ENCODE measurements at regions not wholly inside any gene's neighbourhood (a gene's known extent, or its start where the extent isn't known, plus 50 kb on each side); places are given as distances from the start of the nearest gene placed in this dataset.

DNA sequence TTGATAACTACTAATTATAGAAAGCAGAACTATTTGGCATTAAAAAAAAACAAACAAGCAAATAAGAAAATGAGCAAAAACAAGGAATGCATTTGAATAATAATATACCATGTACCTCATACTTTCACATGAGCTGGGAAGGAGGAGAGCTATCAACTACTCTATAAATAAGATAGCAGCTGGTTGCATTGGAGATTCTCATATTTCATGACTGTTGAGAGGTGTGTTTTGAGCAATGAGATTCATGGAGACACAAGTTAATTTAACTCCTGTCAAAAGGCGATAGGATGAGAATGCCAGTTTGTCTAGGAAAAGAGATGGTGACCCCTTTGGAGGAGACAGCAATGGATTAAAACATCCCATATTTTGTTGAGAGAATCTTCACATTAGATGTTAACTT, 348.8 kb upstream of the SPTLC3 start:
- no peak for DNase-seq (ENCODE audit: low spot score)
- Histone ChIP-seq H3K4me3 (no peak overlapping the region), H3K27ac (no peak overlapping the region)
- TF ChIP-seq, protein P1, sequence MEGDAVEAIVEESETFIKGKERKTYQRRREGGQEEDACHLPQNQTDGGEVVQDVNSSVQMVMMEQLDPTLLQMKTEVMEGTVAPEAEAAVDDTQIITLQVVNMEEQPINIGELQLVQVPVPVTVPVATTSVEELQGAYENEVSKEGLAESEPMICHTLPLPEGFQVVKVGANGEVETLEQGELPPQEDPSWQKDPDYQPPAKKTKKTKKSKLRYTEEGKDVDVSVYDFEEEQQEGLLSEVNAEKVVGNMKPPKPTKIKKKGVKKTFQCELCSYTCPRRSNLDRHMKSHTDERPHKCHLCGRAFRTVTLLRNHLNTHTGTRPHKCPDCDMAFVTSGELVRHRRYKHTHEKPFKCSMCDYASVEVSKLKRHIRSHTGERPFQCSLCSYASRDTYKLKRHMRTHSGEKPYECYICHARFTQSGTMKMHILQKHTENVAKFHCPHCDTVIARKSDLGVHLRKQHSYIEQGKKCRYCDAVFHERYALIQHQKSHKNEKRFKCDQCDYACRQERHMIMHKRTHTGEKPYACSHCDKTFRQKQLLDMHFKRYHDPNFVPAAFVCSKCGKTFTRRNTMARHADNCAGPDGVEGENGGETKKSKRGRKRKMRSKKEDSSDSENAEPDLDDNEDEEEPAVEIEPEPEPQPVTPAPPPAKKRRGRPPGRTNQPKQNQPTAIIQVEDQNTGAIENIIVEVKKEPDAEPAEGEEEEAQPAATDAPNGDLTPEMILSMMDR (IDR thresholded peaks at IDR 0.05): no peak

DNA sequence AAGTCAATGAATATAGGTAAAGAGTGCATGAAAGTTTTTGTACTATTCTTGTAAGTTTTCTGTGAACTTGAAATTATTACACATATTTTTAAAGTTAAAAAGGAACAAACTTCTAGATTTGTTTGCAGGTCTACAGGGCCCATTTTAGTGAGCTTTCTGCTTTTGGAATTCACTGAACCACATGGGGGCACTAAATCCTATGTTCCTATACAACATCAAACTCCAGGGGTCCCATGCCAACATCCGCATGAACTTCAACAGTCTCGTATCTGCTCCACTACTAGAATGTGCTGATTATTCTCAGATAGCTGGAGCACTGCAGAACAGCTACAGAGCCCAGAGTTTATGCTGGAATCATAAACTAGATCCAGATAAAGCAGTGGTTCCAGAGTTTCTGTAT, 347.9 kb upstream of the SPTLC3 start:
- no peak overlapping the region for H3K27ac ChIP-seq
- no peak overlapping the region for H3K4me3 ChIP-seq
- TF ChIP-seq, protein P1 (IDR thresholded peaks at IDR 0.05): no peak
- no peak for DNase-seq (ENCODE audit: low spot score)

DNA sequence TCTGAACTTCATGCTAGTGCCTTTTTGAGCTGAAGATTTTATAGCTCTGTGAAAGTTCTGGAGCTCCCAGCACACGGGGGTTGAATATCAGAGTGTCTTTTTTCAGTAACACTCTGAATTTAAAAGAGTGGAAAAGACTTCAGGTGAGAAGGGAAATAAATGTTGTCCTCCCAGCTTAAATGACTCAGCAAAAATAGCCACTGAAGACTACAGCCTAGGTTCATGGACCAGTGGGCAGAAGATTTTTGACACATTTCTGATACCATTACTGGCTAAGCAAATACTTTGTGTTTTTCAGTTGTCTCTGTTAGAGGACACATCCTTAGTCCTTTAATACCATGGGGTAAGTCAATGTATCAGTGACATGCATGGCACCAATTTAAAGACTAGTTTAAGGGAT, 338.5 kb upstream of the SPTLC3 start:
- no peak for DNase-seq (ENCODE audit: low spot score)
- H3K27ac ChIP-seq: no peak overlapping the region
- TF ChIP-seq, protein P1 (IDR thresholded peaks at IDR 0.05): no peak
- H3K4me3 ChIP-seq: no peak overlapping the region

DNA sequence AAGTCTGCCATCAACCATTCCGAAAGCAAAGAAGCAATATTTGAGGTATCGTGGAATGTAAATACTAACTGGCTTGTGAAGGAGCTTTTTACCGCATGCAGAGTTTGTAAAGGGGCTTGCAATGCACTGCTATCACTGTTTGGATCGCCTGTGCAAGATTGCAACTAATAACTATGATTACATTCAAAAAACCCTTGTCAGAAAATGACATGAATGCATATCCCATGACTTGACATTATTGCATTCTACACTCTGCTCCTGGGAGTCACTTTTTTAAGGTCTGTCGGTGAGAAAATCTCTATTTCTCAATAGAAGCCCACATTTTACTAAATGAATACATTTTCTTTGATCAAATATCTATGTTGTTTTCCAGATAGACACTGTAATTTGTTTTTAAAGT, 335.4 kb upstream of the SPTLC3 start:
- no peak for DNase-seq (ENCODE audit: low spot score)
- TF ChIP-seq, protein P1 (IDR thresholded peaks at IDR 0.05): no peak
- Histone ChIP-seq H3K27ac (no peak overlapping the region), H3K4me3 (no peak overlapping the region)

DNA sequence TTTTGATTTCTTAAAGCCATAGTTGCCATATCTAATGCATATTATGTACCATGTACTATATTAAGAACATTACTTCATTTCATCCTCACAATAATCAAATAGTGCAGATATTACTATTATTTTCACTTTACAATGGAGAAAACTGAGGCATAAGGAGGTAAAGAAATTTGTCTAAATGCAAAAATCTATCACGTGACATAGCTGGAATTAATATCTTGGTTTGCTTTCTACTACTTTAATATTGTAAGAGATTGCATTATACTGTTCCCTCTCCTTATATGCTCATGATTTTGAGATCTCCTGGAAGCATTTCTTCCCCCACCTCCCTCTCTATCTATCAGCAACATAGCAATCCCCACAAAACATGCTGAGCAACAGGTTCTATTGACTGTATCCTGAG, 330.8 kb upstream of the SPTLC3 start:
- Histone ChIP-seq H3K27ac (no peak overlapping the region), H3K4me3 (no peak overlapping the region)
- TF ChIP-seq, protein P1 (IDR thresholded peaks at IDR 0.05): no peak
- no peak for DNase-seq (ENCODE audit: low spot score)

DNA sequence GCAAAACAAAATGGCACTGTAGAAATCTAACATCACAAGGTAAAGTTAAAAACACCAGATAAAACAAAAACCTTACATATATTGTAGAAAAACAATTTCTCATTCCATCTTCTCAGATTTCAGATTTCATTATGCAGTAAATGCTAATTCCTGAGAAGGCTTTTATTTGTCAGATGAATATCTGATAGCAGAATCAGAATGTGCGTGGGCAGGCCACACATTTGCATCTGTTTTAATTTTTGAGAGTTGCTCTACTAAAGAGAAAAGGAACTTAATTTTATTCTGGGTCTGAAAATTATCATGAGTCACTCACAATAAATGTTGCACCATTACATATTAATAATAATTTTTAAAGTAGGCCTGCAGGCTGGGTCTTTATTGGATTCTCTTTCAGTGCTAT, 329.3 kb upstream of the SPTLC3 start:
- Histone ChIP-seq H3K27ac (no peak overlapping the region), H3K4me3 (no peak overlapping the region)
- no peak for DNase-seq (ENCODE audit: low spot score)
- TF ChIP-seq, protein P1 (IDR thresholded peaks at IDR 0.05): no peak

DNA sequence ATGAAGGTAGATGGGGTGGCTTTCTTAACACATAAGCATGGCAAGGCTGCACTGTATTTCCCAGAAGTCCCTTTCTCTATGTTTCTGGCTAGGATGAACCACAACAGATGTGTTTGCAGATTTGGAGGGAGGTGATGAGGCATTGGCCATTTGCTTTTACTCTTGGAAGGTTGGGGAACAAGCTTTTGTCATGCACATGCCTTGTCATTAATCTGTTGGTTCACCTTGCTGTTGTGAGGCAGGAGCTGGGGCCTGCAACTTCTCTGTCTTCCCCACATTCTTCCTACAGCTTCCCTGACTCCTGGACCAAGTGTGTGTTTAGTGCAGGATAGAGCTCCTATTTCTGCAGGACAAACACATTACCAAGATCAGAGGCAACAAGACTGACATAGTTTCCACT, 326.2 kb upstream of the SPTLC3 start:
- Histone ChIP-seq H3K27ac (no peak overlapping the region), H3K4me3 (no peak overlapping the region)
- DNase-seq (ENCODE audit: low spot score): no peak
- TF ChIP-seq, protein P1 (IDR thresholded peaks at IDR 0.05): no peak
